Stimulated activated CD4-positive, alpha-beta T cell treated with anti-CD3 and anti-CD28 coated beads, Interleukin-12 subunit alpha, Interleukin-12 subunit beta, amount 100 ng/mL, for 48 hours (primary cell): ENCODE measurements at regions not wholly inside any gene's neighbourhood (a gene's known extent, or its start where the extent isn't known, plus 50 kb on each side); places are given as distances from the start of the nearest gene placed in this dataset.

Experiments used
- DNase-seq, 3 donors: peaks; one replicate each; pipeline ENCODE4 v3.0.0-alpha.2; 2020; ENCODE audit warnings: low read depth in 2 of 3, low spot score in 1 of 3

DNA sequence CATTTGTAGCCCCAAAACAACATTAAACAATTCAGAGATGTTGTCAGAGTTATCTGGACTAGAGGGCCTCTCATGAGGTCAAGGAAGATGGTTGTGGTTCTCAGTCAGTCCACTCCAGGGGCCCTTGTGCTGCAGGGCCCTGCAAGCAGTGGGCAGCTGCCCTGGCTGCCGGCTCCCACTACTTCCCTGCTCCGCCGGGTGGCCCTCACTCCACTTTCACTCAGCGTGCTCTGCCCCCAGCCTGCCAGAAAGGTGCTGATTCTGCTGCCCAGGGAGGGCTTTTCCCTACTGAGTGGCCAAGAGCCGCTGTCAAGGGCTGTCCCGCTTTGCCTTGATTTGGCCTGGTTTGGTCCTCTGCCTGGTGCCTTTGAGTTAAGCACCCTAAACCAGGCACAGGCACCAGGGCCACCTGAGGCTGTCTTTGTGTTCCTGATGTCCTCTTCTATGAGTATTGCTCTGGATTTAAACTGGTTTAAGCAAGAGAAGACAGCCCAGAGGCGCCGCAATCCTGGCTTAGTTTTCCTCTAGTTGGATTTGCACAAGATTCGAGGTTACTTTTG is 117.2 kb downstream of the GADD45G start:
- DNase-seq = no peak

DNA sequence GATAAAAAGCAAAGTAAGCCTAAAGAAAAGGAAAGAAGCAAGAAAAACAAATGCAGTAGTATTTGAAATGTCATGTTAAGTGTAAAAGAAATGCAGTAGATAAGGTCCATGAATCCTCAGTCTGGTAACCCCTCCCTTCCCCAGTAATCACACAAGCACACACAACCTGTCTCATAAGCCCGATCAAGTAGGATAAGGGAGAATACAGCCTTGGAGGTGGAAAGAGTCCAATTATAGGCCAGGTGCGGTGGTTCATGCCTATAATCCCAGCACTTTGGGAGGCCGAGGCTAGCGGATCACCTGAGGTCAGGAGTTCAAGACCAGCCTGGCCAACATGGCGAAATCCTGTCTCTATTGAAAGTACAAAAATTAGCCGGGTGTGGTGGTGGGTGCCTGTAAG is 117.9 kb downstream of the GADD45G start:
- DNase-seq = no peak

DNA sequence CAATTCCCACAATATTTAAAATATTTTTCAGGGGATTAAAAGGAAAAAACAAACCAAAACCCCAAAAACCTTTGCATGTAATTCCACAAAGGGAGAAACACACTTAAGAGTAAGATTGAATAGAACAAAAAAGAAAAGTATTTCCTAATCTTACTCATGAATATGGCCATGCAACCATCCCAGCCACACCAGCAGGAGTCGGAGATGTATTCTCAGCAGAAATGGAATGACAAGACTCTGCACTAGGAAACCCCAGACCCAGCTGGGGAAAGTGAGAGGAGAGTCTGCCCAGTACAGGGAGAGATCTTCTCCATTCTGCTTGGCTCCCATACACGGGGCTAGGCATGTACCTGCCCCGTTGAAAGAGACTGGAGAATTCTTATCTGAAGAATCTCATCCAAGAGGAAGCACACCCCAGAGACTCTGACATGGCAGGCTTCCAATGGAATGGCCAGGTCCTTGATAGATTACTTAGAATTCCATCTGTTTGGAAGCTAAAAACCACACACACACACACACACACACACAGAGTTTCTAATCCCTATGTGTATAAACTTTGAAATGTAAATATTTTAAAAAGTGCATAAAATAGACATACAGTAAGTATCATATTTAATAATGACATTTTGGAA is 118.8 kb downstream of the GADD45G start:
- no peak for DNase-seq

DNA sequence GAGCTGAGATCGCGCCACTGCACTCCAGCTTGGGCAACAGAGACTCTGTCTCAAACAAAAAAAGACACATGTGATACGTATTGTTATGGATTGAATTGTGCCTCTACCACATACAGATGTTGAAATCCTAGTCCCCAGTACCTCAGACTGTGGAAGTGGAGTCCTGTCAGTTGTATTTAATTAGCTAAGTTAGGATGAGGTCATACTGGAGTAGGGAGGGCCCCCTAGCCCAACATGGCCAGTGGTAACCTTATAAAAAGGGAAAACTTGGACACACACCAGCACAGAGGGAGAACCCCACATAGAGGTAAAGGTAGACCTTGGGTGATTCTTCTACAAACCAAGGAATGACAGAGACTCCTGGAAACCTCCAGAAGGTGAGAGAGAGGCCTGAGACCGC is 119.8 kb downstream of the GADD45G start:
- no peak for DNase-seq

DNA sequence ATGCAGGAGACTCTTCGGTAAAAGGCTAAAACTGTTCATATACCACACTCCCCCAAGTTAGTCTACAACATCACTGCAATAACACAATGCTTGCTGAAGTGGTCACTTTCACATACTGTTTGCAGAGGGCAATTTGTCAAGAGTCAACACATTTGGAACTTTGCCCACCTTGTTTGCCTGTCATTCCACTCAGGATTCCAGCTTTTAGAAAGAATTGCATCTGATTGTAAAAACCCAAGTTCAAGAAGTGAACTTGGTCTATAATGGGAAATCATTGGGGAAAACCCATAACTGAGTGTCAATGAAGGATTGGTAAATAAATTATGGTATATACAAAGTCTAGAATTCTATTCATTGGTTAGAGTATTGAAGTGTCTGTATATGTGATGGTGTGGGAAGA is 120.5 kb downstream of the GADD45G start:
- no peak for DNase-seq

DNA sequence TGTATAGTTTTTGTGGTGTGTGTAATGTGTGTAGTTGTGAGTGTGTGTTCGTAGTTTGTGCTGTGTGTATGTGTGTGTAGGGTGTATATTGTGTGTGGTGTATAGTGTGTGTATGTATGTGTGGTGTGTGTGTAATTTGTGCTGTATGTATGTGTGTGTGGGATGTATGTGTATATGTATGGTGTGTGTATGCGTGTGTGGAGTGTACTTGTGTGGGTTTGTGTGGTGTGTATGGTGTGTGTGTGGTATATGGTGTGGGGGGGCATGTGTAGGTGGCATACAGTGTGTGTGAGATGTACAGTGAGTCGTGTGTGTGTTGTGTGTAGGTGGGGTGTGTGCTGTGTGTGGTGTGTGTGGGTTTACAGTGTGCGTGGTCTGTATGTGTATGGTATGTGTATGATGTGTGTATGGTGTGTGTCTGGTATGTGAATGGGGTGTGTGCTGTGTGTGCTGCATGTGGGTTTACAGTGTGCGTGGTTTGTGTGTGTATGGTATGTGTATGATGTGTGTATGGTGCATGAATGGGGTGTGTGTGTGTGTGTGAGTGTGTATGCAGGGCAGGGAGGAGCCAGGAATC is 125.2 kb downstream of the GADD45G start:
- DNase-seq = no peak

DNA sequence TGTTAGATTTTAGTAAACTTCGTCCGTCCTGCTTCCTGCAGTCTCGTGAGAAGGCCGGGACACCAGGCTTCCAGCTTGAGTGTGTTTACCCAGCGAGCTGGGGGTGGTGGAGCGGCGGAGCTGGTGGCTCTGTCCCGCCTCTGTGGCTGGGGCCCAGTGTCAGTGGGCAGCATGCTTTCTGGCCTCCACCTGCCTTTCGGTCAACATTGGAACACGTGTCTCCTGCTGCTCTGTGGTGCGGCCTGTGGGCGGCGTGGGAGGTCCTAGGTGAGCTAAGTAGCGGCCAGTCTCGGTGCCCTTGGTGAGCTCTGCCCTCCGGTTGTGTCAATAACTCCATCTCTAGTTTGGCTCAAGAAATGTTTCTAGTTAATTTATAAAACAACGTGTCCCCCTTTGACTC is 125.9 kb downstream of the GADD45G start:
- DNase-seq = no peak

DNA sequence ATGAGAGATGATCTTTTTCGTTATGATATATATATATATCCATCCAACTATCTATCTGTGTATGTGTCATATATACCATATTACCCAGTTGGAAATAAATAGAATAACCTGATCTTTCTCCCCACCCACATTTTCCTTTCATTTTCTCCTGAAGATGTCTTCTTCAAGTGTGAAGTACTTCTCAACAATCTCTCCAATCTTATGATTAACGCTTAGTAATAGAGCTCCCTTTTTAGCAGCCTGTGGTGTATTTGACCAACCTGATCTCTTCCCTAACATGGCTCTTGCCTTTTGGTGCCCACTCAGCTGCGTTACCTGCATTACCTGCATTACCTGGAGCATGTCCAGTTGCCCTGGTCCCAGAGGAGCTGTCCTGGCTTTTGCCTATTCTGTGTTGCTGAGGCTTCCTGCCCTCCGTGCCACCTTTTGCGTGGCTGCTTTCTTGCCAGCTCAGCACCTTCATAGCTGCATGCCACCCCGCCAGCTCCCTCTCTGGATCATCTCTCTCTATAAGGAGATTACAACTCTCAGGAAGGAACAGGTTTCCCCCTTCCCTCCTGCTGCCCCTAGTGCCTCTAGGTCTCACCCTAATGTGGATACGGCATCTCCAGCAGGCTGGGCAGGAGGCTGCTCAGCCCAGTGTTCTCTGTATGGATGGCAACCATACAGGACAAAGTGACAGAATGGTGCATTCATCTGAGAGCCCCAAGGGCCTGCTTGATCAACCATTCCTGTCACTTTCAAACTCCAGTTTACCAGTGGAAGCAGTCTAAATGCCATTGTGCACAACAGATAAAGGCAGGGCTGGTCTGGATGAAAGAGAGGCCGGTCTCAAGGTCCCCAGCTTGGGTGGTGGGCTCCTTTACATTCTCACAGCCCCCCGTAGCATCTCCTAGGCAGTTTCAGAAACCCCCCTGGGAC is 126.7 kb downstream of the GADD45G start:
- DNase-seq = no peak

DNA sequence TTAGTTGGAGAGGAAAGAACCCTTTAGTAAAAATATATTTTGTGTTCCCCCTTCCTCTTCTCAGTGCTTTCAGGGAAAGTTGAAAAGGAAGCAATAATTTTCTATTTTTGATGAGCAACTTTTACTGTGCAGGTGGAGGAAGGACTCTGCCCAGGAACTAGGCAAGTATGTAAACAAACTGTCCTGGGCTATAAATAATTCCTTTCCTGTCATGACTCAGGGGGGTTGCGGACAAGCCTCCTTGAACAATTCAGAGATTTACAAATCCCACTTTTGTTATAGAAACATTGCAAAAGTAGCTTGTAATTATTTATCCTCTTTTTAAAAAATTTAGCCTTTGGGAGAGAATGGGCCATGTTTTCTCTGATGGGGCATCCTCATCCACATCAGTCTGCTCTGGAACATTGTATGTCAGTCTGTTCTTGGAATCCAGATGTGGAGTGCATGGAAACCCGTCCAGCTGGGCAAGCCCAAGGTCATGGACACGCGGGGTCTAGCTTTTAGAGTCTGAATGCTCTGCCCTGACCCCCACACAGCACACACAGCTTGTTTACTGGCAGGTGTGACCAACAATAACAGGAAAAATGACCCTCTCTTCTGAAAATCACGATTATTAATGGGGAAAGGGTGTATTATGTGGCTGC is 127.6 kb downstream of the GADD45G start:
- DNase-seq = no peak

DNA sequence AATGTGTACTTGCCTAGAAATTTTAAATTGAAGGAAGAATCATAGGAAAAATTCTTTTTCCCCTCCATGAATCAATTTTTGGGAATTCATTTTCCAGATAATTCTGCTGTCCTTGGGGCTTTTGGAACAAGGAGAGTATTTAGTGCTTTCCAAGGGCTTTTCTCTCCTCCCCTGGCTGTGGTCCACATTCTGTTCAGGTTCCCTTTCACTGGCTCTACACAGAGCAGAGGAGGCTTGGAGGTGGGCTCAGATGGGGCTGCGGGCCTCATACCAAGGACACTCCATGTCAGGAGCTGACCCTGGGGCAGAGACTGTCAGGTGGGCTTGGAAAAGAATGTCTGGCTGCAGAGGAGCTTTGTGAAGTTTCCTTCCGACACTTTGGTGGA is 128.1 kb downstream of the GADD45G start:
- DNase-seq = no peak

DNA sequence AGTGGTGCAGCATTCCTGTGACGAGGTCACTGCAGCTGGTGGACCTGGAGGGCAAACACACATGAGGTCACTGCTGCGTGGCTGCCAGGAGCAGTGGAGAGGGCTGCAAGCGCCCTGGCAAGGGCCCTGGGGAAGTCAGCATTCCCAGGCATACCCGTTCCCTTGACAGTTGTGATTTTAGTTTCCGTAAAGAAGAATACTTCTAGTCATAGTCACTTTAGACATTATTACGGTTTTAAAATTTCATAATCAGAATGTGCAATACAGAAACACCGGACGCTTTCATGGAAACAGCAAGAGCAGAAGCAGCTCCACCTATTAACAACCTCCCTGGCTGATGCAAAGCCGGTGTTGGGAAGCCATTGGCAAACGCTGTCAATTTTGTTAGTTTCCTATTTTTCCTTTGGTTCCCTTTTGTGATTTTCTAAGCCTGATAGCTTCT is 129.8 kb downstream of the GADD45G start:
- no peak for DNase-seq

DNA sequence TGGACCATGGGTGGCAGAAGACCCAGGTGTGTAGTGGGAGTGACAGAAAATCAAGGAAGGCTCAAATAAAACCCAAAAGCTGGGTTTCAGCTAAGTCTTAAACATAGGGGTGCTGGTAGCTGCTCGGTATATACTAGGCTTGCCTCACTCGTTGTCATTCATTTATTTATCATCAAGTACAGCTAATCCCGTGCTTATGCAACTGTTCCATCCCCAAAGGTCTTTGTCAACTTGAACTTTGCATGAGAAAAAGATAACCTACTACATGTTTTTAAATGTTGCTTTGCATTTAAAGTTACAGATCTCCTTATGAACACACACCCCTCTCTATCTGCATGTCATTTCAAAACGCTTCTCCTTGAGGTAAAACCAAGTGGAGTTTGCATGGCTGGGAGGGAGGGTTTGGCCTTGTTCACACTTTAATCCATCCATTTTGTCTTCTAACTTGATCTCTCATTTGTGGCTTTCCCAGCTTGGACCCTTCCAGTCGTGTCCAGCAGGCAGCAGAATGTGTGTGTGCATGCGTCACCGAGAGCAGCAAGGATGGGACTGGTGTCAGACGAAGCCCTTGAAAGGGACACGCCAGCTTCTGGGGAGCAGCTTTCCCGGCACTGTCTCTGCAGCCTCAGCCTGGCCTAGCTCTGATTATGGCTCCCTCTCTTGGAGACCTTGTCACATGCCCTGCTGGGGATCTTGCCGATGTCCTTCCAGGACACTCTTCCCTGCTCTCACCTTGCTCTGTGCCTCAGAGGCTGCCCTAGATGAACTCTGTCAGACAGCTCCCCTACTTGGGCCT is 133.5 kb downstream of the GADD45G start:
- no peak for DNase-seq

DNA sequence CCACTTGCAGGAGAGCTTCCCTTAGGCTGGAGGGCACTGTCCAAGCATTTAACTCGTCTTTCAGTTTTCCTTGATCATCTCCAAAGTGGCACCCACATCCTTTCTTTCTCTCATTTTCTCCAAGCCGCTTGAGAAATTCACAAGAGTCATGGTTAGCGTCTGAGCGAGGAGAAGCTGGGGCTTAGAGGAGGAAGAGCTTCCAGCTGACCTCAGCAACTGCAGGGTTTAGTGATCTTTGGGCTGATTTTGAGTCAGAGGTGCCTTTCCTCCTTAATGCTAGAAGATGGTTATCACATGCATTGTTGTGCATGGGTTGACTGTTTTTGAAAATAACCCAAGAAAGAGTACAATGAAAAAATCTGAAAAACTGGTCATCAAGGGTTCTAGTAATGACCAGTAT is 134.7 kb downstream of the GADD45G start:
- DNase-seq = peak in 2 of 3 donors; percentile 9 to 15

DNA sequence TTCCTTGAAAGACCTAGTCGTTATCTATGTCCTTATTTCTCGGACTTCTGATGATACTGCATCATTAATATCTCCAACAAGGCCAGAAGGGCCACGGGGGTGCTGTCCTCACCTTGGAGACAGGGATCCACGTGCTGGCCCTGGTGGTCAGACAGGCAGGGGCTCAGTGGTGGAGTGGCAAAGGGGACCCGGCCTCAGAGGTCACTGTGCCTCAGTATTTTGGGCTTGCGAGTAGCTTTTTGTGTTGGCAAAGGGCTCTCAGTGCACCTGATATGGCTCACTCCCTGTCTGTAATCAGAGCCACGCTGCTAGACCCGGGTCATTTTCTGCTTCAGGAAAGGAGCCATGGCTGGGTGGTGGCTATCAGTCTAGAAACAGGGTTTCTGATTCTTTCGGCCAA is 135.1 kb downstream of the GADD45G start:
- DNase-seq = no peak

DNA sequence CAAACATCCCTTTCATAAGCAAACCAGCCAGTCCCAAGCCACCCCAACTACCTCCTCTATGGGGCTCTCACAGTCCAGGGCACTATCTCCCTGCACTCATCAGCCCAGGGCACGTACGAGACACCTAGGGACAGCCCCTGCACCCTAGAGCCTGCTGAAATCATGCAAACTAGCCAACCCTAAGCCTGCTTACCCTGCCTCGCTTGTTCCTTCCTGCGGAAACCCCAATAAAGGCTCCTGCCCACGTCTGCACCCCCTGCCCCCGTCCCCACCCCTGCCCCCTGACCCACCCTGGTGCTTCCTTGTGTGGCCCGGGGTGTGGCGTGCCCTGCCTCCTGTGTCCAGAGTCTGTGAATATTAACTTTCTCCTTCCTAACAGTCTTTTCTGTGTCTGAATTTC is 135.9 kb downstream of the GADD45G start:
- DNase-seq = peak in 2 of 3 donors; percentile 28 to 37

DNA sequence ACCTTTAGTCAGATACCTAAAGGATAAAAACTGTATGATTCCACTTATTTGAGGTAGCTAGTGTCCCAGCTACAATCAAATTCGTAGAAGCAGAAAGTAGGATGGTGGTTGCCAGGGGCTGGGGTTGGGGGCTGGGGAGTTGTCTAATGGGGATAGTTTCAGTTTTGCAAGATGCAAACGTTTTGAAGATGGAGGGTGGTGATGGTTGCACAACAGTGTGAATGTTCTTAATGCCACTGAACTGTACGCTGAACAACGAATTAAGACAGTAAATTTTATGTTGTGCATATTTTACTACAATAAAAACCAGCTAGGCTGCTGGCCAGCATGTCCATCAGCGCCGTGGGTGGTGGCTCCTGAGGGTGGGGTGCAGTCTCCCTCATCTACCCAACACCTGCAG is 137.8 kb downstream of the GADD45G start:
- no peak for DNase-seq

DNA sequence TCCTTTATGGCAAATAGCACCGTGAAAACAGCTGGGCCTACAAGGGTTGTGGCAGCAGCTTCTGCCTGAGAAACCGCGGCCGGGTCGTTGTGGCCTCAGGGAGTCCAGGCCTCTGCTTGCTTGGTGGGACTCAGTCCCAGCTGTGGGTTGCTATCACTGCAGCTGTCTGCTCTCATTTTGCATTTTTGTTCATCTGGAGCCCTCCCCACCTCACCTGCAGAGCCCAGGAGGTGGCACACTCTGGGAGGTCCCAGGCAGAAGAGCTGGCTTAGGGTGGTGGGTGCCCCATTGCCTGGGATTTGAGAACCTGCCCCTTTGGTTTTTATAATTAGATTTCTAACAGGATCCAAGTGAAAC is 138.4 kb downstream of the GADD45G start:
- peak in 1 of 3 donors; percentile 17 for DNase-seq

DNA sequence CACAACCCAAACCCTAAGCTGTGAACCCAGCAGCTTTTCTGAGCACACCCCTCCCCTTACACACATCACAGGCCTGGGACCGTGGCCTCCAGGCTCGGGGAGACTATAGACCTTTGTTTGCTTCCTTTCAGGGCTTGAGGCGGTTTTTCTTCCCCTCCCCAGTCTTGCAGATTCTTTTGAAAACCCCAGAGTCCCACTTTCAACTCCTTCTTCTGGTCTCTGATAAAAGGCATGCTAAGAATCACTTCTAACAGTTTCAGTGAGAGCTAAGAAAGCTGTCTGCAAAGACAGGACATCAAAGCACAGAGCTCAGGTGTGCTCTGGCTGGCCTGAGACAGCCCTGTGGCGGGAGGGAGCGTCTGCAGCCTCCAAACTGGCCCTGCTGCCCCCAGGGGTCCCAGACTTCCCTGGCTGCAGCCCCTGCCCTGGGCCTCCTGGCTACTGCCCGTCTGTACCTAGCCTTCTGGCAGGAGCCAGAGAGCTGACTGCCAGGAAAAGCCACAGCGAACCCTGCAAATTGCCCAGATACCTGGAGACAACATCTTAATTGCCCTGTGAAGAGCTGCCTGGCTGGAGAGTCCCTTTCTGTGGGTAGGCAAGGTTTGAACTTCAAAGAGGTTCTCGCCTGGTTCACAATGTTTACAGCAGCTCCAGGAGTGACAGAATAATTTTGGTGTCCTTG is 138.9 kb downstream of the GADD45G start:
- DNase-seq = peak in 2 of 3 donors; percentile 21 to 22

DNA sequence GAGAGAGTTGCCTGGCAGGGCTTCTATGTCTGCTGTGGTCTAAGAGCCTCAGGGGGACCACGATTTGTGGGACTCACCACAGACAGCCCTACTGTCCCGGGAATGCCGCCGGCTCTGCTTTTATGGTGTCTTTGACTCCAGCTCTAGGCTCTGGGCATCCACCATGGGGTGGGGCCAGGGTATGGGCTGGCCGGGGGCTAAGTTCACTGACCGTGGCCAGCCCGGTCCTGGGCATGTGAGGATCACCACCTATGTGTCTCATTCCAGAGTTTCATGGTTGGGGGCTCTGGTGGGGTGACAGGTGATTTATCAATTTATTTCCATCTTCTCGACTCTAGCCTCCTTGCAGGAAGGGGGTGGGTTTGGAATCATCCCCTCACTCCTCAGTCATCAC is 139.4 kb downstream of the GADD45G start:
- no peak for DNase-seq

DNA sequence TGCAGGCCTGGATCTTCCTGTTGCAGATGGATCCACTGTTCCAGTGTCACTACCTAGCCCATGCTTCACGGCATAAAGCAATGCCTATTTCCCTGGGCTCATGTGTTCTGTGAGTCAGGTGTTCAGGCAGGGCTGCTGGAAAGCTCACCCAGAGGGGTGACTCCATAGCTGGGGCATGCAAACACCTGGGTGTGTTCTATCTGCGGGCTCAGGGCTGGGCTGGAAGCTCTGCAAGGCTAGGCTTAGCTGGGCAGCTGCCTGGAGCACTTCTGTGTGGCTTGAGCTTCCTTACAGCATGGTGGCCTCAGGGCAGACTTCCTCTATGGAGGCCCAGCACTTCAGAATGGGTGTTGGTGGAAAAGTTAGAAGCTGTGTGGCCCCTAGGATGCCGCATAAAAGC is 139.9 kb downstream of the GADD45G start:
- DNase-seq = no peak
